ENCODE measurements at regions not wholly inside any gene's neighbourhood (a gene's known extent, or its start where the extent isn't known, plus 50 kb on each side); places are given as distances from the start of the nearest gene placed in this dataset.

GRCh38 chr3:102084704-102085103 is 235.4 kb downstream of the NFKBIZ start:
- Mint-ChIP-seq H3K27me3 (ENCODE audit: insufficient read depth, unreplicated experiment) (no peaks in the 10 kb centered on the region), H3K4me3 (ENCODE audit: unreplicated experiment) (no peak overlapping the region), H3K9me3 (ENCODE audit: unreplicated experiment) (no peaks in the 10 kb centered on the region), H3K27ac (ENCODE audit: low read depth, unreplicated experiment) (no peak overlapping the region), H3K36me3 (ENCODE audit: insufficient read depth, unreplicated experiment) (no peaks in the 10 kb centered on the region), H3K4me1 (ENCODE audit: insufficient read depth, unreplicated experiment) (peaks cover 12% of the 10 kb centered on the region)
- no TSS peak for BruUV-seq (replicated peaks)
- TF ChIP-seq, protein P1, sequence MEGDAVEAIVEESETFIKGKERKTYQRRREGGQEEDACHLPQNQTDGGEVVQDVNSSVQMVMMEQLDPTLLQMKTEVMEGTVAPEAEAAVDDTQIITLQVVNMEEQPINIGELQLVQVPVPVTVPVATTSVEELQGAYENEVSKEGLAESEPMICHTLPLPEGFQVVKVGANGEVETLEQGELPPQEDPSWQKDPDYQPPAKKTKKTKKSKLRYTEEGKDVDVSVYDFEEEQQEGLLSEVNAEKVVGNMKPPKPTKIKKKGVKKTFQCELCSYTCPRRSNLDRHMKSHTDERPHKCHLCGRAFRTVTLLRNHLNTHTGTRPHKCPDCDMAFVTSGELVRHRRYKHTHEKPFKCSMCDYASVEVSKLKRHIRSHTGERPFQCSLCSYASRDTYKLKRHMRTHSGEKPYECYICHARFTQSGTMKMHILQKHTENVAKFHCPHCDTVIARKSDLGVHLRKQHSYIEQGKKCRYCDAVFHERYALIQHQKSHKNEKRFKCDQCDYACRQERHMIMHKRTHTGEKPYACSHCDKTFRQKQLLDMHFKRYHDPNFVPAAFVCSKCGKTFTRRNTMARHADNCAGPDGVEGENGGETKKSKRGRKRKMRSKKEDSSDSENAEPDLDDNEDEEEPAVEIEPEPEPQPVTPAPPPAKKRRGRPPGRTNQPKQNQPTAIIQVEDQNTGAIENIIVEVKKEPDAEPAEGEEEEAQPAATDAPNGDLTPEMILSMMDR (IDR thresholded peaks at IDR 0.05; ENCODE audit: unreplicated experiment), result no peak
- intact Hi-C loops (cut with micrococcal nuclease), result no loop called here
- ChIA-PET POLR2A (interaction anchor here (1.2 kb wide), 1 partner anchor 11 kb away, joined by 3 read pairs; no protein-coding TSS in a partner anchor), CTCF (interaction anchor here (0.5 to 0.9 kb wide), 2 partner anchors 145 to 158 kb away, joined by 3 read pairs; no protein-coding TSS in a partner anchor)
- DNase-seq (ENCODE audit: unreplicated experiment), result no peak

GRCh38 chr3:102085431-102086176 is 236.3 kb downstream of the NFKBIZ start:
- H3K27me3 Mint-ChIP-seq (ENCODE audit: insufficient read depth, unreplicated experiment), result no peaks in the 10 kb centered on the region
- TF ChIP-seq, protein P1 (IDR thresholded peaks at IDR 0.05; ENCODE audit: unreplicated experiment), result no peak
- H3K4me1 Mint-ChIP-seq (ENCODE audit: insufficient read depth, unreplicated experiment), result peaks cover 6% of the 10 kb centered on the region
- intact Hi-C loops (cut with micrococcal nuclease), result no loop called here
- no peaks in the 10 kb centered on the region for H3K9me3 Mint-ChIP-seq (ENCODE audit: unreplicated experiment)
- CTCF ChIA-PET, result interaction anchor here (0.8 kb wide), 1 partner anchor 23 kb away, joined by 3 read pairs; no protein-coding TSS in a partner anchor
- POLR2A ChIA-PET, result interaction anchor here (0.9 to 1.2 kb wide), 2 partner anchors 10 to 41 kb away, joined by 3 read pairs; no protein-coding TSS in a partner anchor
- BruUV-seq (replicated peaks), result no TSS peak
- H3K36me3 Mint-ChIP-seq (ENCODE audit: insufficient read depth, unreplicated experiment), result no peaks in the 10 kb centered on the region
- H3K27ac Mint-ChIP-seq (ENCODE audit: low read depth, unreplicated experiment), result no peak overlapping the region
- no peak for DNase-seq (ENCODE audit: unreplicated experiment)
- no peak overlapping the region for H3K4me3 Mint-ChIP-seq (ENCODE audit: unreplicated experiment)

GRCh38 chr3:102087236-102087635 is 237.9 kb downstream of the NFKBIZ start:
- H3K27me3 Mint-ChIP-seq (ENCODE audit: insufficient read depth, unreplicated experiment), result no peaks in the 10 kb centered on the region
- no peaks in the 10 kb centered on the region for H3K9me3 Mint-ChIP-seq (ENCODE audit: unreplicated experiment)
- H3K36me3 Mint-ChIP-seq (ENCODE audit: insufficient read depth, unreplicated experiment), result no peaks in the 10 kb centered on the region
- H3K4me1 Mint-ChIP-seq (ENCODE audit: insufficient read depth, unreplicated experiment), result peaks cover 6% of the 10 kb centered on the region
- intact Hi-C loops (cut with micrococcal nuclease), result no loop called here
- no TSS peak for BruUV-seq (replicated peaks)
- no peak overlapping the region for H3K4me3 Mint-ChIP-seq (ENCODE audit: unreplicated experiment)
- no peak for DNase-seq (ENCODE audit: unreplicated experiment)
- TF ChIP-seq, protein P1 (IDR thresholded peaks at IDR 0.05; ENCODE audit: unreplicated experiment), result no peak
- ChIA-PET CTCF (no interaction called here), POLR2A (no interaction called here)
- no peak overlapping the region for H3K27ac Mint-ChIP-seq (ENCODE audit: low read depth, unreplicated experiment)

- H3K9me3 Mint-ChIP-seq (ENCODE audit: unreplicated experiment), result no peaks in the 10 kb centered on the region
- POLR2A ChIA-PET, result interaction anchor here (0.9 kb wide), 1 partner anchor 58 kb away, joined by 3 read pairs; no protein-coding TSS in a partner anchor
- BruUV-seq (replicated peaks), result no TSS peak
- no peak for DNase-seq (ENCODE audit: unreplicated experiment)
- H3K36me3 Mint-ChIP-seq (ENCODE audit: insufficient read depth, unreplicated experiment), result no peaks in the 10 kb centered on the region
- H3K4me1 Mint-ChIP-seq (ENCODE audit: insufficient read depth, unreplicated experiment), result peaks cover 8% of the 10 kb centered on the region
- CTCF ChIA-PET, result interaction anchor here (1.5 kb wide), 1 partner anchor 9 kb away, joined by 4 read pairs; no protein-coding TSS in a partner anchor
- TF ChIP-seq, protein P1 (IDR thresholded peaks at IDR 0.05; ENCODE audit: unreplicated experiment), result no peak
- no peak overlapping the region for H3K4me3 Mint-ChIP-seq (ENCODE audit: unreplicated experiment)
- intact Hi-C loops (cut with micrococcal nuclease), result no loop called here
- H3K27ac Mint-ChIP-seq (ENCODE audit: low read depth, unreplicated experiment), result no peak overlapping the region
- no peaks in the 10 kb centered on the region for H3K27me3 Mint-ChIP-seq (ENCODE audit: insufficient read depth, unreplicated experiment)
Observed at GRCh38 chr3:102089239-102089638, 239.9 kb downstream of the NFKBIZ start.
